ENCODE measurements at regions not wholly inside any gene's neighbourhood (a gene's known extent, or its start where the extent isn't known, plus 50 kb on each side); places are given as distances from the start of the nearest gene placed in this dataset.

DNA sequence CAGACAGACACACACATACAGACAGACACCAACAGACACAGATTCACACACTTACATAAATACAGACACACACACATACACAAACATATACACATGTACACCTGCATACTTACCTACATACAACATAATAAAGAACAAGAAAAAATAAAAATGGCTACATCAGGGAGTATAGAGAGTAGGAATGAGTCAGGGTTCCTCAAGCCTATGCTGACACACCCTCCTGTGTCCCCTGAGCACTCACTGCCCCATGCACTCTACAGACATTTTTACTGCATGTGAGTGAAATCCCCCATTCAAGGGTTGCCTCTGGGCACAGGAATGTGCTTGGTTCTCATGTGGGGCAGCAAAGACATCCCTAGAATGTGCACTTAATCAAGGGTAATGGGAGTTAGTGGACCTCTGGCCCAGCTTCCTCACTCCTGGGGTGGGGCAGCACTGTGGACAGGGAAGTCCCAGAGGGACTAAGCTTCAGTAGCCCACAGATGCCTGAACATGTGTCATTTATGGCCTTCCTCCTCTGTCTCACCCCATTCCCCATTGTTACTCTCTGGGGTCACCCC lies 185.9 kb upstream of the FOXA2 start:
- in situ Hi-C loops (cut with MboI; ENCODE audit: low sequenced_read_pairs), result no loop called here

More for the DNA sequence above, 185.9 kb upstream of the FOXA2 start:
- Histone ChIP-seq H4K8ac (ENCODE audit: low read depth in 2 of 2, low read length in 2 of 2) (no peak overlapping the region), H3K23ac (ENCODE audit: low read depth, low read length) (no peak overlapping the region), H4K20me1 (ENCODE audit: insufficient read depth, low read length) (no peaks in the 10 kb centered on the region), H3K27ac (ENCODE audit: insufficient read depth, low read length) (no peak overlapping the region), H2AK5ac (ENCODE audit: low read depth, low read length) (no peak overlapping the region), H3K56ac (ENCODE audit: extremely low read depth, insufficient read depth, low read length) (no peak overlapping the region), H3K9me3 (ENCODE audit: control insufficient read depth, insufficient read depth, low read length) (no peaks in the 10 kb centered on the region), H3K4me3 (ENCODE audit: insufficient read depth, low read depth, low read length) (no peak overlapping the region), H2AFZ (replicated peaks; ENCODE audit: low read length, poor library complexity) (no peak overlapping the region), H3K9ac (ENCODE audit: low read depth, low read length) (no peak overlapping the region), H3K18ac (ENCODE audit: low read depth, low read length) (no peak overlapping the region), H3K79me1 (ENCODE audit: low read depth in 1 of 2, low read length in 2 of 2) (no peaks in the 10 kb centered on the region), H3K4ac (ENCODE audit: low read depth, low read length) (no peak overlapping the region), H4K5ac (ENCODE audit: low read depth, low read length) (no peak overlapping the region), H2BK15ac (ENCODE audit: low read depth, low read length) (no peak overlapping the region), H2BK5ac (ENCODE audit: low read depth, low read length, poor library complexity, severe bottlenecking) (no peak overlapping the region), H3K36me3 (ENCODE audit: control insufficient read depth, insufficient read depth, low read length) (no peaks in the 10 kb centered on the region), H3K4me2 (ENCODE audit: low read depth, low read length) (no peak overlapping the region), H3K4me1 (ENCODE audit: control insufficient read depth, insufficient read depth, low read length) (peaks cover 3% of the 10 kb centered on the region; the same call in 1 of the 2 replicates), H4K91ac (ENCODE audit: insufficient read depth, low read depth, low read length) (no peak overlapping the region), H3K27me3 (ENCODE audit: control insufficient read depth, insufficient read depth, low read length) (peaks cover 3% of the 10 kb centered on the region), H2BK120ac (ENCODE audit: low read depth, low read length) (no peak overlapping the region), H3K14ac (replicated peaks; ENCODE audit: low read depth, low read length) (no peak overlapping the region), H2AK9ac (replicated peaks; ENCODE audit: low read depth, low read length, poor library complexity) (no peak overlapping the region), H2BK20ac (ENCODE audit: low read depth, low read length) (no peak overlapping the region), H3K9me1 (ENCODE audit: insufficient read depth, low read length) (no peaks in the 10 kb centered on the region; the same call in 1 of the 2 replicates)
- intact Hi-C loops (cut with micrococcal nuclease), result no loop called here
- ATAC-seq (ENCODE audit: low read depth) (no peak), DNase-seq (no peak)
- no TSS peak for BruUV-seq (replicated peaks)
- ChIA-PET CTCF (no interaction called here), POLR2A (ENCODE audit: unreplicated experiment) (no interaction called here)
- no peak for TF ChIP-seq CEBPB (IDR thresholded peaks at IDR 0.05; ENCODE audit: low read depth, low read length)
- TF ChIP-seq, protein P1, sequence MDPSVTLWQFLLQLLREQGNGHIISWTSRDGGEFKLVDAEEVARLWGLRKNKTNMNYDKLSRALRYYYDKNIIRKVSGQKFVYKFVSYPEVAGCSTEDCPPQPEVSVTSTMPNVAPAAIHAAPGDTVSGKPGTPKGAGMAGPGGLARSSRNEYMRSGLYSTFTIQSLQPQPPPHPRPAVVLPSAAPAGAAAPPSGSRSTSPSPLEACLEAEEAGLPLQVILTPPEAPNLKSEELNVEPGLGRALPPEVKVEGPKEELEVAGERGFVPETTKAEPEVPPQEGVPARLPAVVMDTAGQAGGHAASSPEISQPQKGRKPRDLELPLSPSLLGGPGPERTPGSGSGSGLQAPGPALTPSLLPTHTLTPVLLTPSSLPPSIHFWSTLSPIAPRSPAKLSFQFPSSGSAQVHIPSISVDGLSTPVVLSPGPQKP (IDR thresholded peaks at IDR 0.05; ENCODE audit: borderline replicate concordance, low read depth, low read length), result no peak
- no peak for TF ChIP-seq NFE2L2 (IDR thresholded peaks at IDR 0.05; ENCODE audit: low read depth, low read length)
- TF ChIP-seq RAD21 (IDR thresholded peaks at IDR 0.05; ENCODE audit: low read length), result no peak
- TF ChIP-seq, protein P2, sequence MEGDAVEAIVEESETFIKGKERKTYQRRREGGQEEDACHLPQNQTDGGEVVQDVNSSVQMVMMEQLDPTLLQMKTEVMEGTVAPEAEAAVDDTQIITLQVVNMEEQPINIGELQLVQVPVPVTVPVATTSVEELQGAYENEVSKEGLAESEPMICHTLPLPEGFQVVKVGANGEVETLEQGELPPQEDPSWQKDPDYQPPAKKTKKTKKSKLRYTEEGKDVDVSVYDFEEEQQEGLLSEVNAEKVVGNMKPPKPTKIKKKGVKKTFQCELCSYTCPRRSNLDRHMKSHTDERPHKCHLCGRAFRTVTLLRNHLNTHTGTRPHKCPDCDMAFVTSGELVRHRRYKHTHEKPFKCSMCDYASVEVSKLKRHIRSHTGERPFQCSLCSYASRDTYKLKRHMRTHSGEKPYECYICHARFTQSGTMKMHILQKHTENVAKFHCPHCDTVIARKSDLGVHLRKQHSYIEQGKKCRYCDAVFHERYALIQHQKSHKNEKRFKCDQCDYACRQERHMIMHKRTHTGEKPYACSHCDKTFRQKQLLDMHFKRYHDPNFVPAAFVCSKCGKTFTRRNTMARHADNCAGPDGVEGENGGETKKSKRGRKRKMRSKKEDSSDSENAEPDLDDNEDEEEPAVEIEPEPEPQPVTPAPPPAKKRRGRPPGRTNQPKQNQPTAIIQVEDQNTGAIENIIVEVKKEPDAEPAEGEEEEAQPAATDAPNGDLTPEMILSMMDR (conservative IDR thresholded peaks at IDR 0.05; ENCODE audit: low read depth, low read length), result no peak
- no peak for TF ChIP-seq CHD1 (IDR thresholded peaks at IDR 0.05; ENCODE audit: low read depth, low read length)
- no peak for TF ChIP-seq BHLHE40 (IDR thresholded peaks at IDR 0.05; ENCODE audit: low read depth, low read length)
- no peak for TF ChIP-seq RFX5 (IDR thresholded peaks at IDR 0.05; ENCODE audit: low read depth, low read length)
- no peak for TF ChIP-seq MXI1 (IDR thresholded peaks at IDR 0.05; ENCODE audit: borderline replicate concordance, low read depth, low read length)
- TF ChIP-seq, protein P3, sequence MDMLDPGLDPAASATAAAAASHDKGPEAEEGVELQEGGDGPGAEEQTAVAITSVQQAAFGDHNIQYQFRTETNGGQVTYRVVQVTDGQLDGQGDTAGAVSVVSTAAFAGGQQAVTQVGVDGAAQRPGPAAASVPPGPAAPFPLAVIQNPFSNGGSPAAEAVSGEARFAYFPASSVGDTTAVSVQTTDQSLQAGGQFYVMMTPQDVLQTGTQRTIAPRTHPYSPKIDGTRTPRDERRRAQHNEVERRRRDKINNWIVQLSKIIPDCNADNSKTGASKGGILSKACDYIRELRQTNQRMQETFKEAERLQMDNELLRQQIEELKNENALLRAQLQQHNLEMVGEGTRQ (IDR thresholded peaks at IDR 0.05; ENCODE audit: low read depth, low read length), result no peak
- no peak for TF ChIP-seq SMC3 (IDR thresholded peaks at IDR 0.05; ENCODE audit: low read depth, low read length)
- TF ChIP-seq POLR2A (IDR thresholded peaks at IDR 0.05; ENCODE audit: low read depth, low read length), result no peak
- TF ChIP-seq MAFK (IDR thresholded peaks at IDR 0.05; ENCODE audit: low read depth, low read length), result no peak
- no peak for TF ChIP-seq RCOR1 (IDR thresholded peaks at IDR 0.05; ENCODE audit: insufficient replicate concordance, low read length)
- no peak for TF ChIP-seq MAZ (IDR thresholded peaks at IDR 0.05; ENCODE audit: borderline replicate concordance, low read depth, low read length)
- TF ChIP-seq FOS (IDR thresholded peaks at IDR 0.05; ENCODE audit: low read depth, low read length), result no peak
- dilution Hi-C loops (cut with HindIII; ENCODE audit: low sequenced_read_pairs, unreplicated experiment), result no loop called here
